ENCODE measurements at regions not wholly inside any gene's neighbourhood (a gene's known extent, or its start where the extent isn't known, plus 50 kb on each side); places are given as distances from the start of the nearest gene placed in this dataset.

DNA sequence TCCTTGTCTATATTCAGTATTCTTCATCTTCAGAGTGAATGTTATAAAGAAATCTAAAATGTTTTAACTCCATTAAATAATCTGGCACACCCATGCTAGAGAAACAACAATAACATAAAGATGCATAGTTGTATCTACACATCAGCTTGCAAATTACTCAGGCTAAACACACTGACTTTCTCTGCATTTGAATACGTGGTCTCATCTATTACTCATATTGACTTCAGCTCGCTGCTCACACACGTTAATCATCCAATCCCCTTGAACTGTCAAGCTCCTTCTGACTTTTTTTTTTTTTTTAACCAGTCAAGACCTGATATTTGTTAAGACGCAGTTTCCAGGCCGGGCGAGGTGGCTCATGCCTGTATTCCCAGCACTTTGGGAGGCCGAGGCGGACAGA lies 1137.3 kb upstream of the CADM2 start:
- Histone ChIP-seq H3K27ac (ENCODE audit: low read depth, low read length) (no peak overlapping the region), H3K9me3 (ENCODE audit: control insufficient read depth, insufficient read depth, low read depth, low read length) (no peaks in the 10 kb centered on the region), H3K4me3 (ENCODE audit: low read depth, low read length) (no peak overlapping the region), H3K36me3 (ENCODE audit: control insufficient read depth, insufficient read depth, low read length) (no peaks in the 10 kb centered on the region), H3K9ac (ENCODE audit: low read length) (no peak overlapping the region), H3K4me1 (ENCODE audit: control insufficient read depth, insufficient read depth, low read length) (no peaks in the 10 kb centered on the region; the same call in 1 of the 2 replicates), H3K27me3 (ENCODE audit: control insufficient read depth, insufficient read depth, low read length) (no peaks in the 10 kb centered on the region)

DNA sequence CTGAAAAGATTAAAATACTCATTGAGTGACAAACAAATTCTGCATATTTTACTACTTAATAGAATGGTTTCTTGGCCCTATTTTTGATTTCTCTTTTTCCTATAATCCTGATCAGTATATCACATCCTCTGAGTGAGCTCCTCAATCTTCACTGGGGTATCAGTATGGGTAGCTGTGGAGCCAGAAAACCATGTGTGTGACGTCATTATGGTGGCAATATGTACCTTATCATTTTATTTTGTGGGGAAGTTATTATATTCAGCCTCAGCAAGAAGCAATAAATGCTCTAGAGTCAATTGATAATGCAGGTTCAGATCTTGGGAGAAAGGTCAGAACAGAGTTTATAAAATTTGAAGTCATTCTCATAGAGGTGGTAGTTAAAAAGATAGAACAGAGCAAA lies 1135.7 kb upstream of the CADM2 start:
- Histone ChIP-seq H3K9me3 (ENCODE audit: control insufficient read depth, insufficient read depth, low read depth, low read length) (no peaks in the 10 kb centered on the region), H3K27ac (ENCODE audit: low read depth, low read length) (no peak overlapping the region), H3K9ac (ENCODE audit: low read length) (no peak overlapping the region), H3K4me1 (ENCODE audit: control insufficient read depth, insufficient read depth, low read length) (no peaks in the 10 kb centered on the region; the same call in 1 of the 2 replicates), H3K4me3 (ENCODE audit: low read depth, low read length) (no peak overlapping the region), H3K36me3 (ENCODE audit: control insufficient read depth, insufficient read depth, low read length) (no peaks in the 10 kb centered on the region), H3K27me3 (ENCODE audit: control insufficient read depth, insufficient read depth, low read length) (no peaks in the 10 kb centered on the region)

DNA sequence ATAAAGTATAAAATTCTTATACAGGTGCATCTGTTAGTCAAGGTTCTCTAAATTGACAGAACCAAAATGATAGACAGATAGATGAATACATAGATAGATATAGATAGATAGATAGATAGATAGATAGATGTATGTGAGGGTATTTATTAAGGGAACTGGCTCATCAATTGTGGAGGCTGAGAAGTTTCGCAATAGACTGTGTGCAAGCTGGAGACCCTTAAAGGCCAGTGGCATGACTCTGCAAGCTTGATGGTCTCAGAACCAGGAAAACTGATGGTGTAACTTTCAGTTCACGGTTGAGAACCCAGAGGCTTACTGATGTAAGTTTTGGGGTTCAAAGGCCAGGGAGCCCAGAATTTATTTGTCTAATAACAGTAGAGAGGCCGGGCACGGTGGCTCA lies 1123.7 kb upstream of the CADM2 start:
- Histone ChIP-seq H3K4me3 (ENCODE audit: low read depth, low read length) (no peak overlapping the region), H3K9ac (ENCODE audit: low read length) (no peak overlapping the region), H3K27me3 (ENCODE audit: control insufficient read depth, insufficient read depth, low read length) (no peaks in the 10 kb centered on the region), H3K36me3 (ENCODE audit: control insufficient read depth, insufficient read depth, low read length) (no peaks in the 10 kb centered on the region), H3K27ac (ENCODE audit: low read depth, low read length) (no peak overlapping the region), H3K9me3 (ENCODE audit: control insufficient read depth, insufficient read depth, low read depth, low read length) (peaks cover 8% of the 10 kb centered on the region; the same call in 1 of the 2 replicates), H3K4me1 (ENCODE audit: control insufficient read depth, insufficient read depth, low read length) (no peaks in the 10 kb centered on the region)

DNA sequence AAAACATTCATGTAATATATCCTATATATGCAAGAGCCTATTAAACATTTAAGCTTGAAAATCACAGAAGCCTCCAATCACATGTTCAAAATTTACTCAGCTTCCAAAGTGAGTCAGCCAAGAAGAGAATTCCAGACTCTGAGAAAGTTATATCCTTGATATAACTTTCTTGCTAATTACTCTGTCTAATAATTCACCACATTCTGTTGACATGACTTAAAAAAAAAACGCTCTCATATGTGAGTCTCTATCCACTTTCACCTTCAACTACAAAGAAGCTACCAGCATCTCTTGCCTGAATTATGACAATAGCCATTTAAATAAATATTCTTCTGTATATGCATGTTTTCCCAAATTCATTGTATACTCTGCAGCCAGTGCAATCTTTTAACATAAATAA lies 1116.3 kb upstream of the CADM2 start:
- no peak overlapping the region for H3K9ac ChIP-seq (ENCODE audit: low read length)
- no peaks in the 10 kb centered on the region for H3K4me1 ChIP-seq (ENCODE audit: control insufficient read depth, insufficient read depth, low read length)
- no peaks in the 10 kb centered on the region for H3K36me3 ChIP-seq (ENCODE audit: control insufficient read depth, insufficient read depth, low read length)
- no peak overlapping the region for H3K27ac ChIP-seq (ENCODE audit: low read depth, low read length)
- peaks cover 8% of the 10 kb centered on the region; the same call in 1 of the 2 replicates for H3K9me3 ChIP-seq (ENCODE audit: control insufficient read depth, insufficient read depth, low read depth, low read length)
- H3K4me3 ChIP-seq (ENCODE audit: low read depth, low read length): no peak overlapping the region
- no peaks in the 10 kb centered on the region for H3K27me3 ChIP-seq (ENCODE audit: control insufficient read depth, insufficient read depth, low read length)

DNA sequence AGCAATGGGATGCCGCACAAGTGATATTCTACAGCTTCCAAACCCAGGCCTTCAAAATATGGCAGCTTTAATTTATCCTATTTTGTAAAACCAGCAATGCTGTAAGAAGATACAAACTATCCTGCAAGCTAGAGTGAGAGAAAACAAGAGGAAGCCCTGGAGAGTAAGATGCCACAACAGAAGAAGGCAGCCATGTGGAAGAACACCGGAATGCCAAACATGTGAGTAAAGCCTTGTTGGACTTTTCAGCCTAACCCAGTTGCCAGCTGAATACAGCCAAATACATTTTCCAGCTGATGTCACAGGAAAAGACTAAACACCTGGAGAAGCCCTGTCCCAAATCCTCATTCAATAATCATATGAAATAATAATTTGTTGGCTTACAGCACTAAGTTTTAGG lies 1115.1 kb upstream of the CADM2 start:
- H3K27ac ChIP-seq (ENCODE audit: low read depth, low read length): no peak overlapping the region
- no peak overlapping the region for H3K4me3 ChIP-seq (ENCODE audit: low read depth, low read length)
- H3K9me3 ChIP-seq (ENCODE audit: control insufficient read depth, insufficient read depth, low read depth, low read length): 0 out of 2 replicates have a peak, but pooled peaks cover 2% of the 10 kb centered on the region
- H3K36me3 ChIP-seq (ENCODE audit: control insufficient read depth, insufficient read depth, low read length): no peaks in the 10 kb centered on the region
- no peak overlapping the region for H3K9ac ChIP-seq (ENCODE audit: low read length)
- H3K27me3 ChIP-seq (ENCODE audit: control insufficient read depth, insufficient read depth, low read length): no peaks in the 10 kb centered on the region
- no peaks in the 10 kb centered on the region for H3K4me1 ChIP-seq (ENCODE audit: control insufficient read depth, insufficient read depth, low read length)

DNA sequence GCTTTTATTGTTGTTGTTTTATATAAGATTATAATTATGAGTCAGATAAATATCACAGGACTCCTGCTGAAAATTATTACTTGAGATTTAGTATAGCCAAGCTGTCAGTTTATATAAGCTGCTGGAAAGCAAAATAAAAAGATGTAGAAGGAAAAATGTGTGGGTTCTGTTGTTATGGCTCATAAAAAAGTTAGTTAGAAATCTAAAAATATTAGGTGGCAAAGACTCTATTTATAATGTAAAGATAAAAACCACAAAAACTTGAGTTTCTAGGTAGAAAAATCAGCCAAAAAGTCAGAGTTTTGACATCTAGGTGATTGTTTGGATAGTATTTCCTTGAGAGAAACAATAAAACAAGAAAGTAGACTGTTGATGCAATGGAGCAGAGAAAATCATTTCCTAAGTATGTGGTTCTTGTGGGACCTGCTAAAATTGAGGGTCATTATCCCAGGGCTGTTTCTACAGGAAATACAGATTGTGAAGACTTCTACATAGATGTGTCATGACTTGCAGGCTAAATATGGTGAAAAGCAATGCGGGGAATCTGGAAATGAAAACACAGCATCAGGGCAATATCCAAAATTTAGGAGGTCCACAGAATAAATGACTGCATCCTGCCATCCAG lies 1109.6 kb upstream of the CADM2 start:
- Histone ChIP-seq H3K27me3 (ENCODE audit: control insufficient read depth, insufficient read depth, low read length) (no peaks in the 10 kb centered on the region), H3K36me3 (ENCODE audit: control insufficient read depth, insufficient read depth, low read length) (no peaks in the 10 kb centered on the region), H3K9ac (ENCODE audit: low read length) (no peak overlapping the region), H3K4me3 (ENCODE audit: low read depth, low read length) (no peak overlapping the region), H3K27ac (ENCODE audit: low read depth, low read length) (no peak overlapping the region), H3K4me1 (ENCODE audit: control insufficient read depth, insufficient read depth, low read length) (no peaks in the 10 kb centered on the region), H3K9me3 (ENCODE audit: control insufficient read depth, insufficient read depth, low read depth, low read length) (no peaks in the 10 kb centered on the region)

DNA sequence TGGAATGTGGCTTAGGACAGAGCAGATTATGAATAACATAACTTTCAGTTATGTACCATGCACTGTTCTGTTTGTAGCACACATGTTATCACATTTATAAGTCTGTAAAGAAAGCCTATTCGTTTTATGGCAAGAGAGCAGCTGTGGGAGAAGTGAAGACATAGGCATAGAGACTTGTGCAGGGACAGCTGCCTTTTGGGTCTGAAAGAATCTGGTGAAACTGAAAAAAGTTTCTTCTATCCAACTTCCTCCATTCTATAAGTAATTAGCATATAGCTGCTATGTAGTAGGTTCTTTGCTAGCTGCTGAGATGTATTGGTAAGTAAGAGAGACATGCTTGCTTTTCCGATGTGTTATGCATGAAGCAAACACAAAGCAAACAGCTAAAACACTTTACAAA lies 1095.4 kb upstream of the CADM2 start:
- Histone ChIP-seq H3K4me3 (ENCODE audit: low read depth, low read length) (no peak overlapping the region), H3K27me3 (ENCODE audit: control insufficient read depth, insufficient read depth, low read length) (no peaks in the 10 kb centered on the region), H3K4me1 (ENCODE audit: control insufficient read depth, insufficient read depth, low read length) (no peaks in the 10 kb centered on the region), H3K27ac (ENCODE audit: low read depth, low read length) (no peak overlapping the region), H3K9ac (ENCODE audit: low read length) (no peak overlapping the region), H3K9me3 (ENCODE audit: control insufficient read depth, insufficient read depth, low read depth, low read length) (no peaks in the 10 kb centered on the region), H3K36me3 (ENCODE audit: control insufficient read depth, insufficient read depth, low read length) (no peaks in the 10 kb centered on the region)

DNA sequence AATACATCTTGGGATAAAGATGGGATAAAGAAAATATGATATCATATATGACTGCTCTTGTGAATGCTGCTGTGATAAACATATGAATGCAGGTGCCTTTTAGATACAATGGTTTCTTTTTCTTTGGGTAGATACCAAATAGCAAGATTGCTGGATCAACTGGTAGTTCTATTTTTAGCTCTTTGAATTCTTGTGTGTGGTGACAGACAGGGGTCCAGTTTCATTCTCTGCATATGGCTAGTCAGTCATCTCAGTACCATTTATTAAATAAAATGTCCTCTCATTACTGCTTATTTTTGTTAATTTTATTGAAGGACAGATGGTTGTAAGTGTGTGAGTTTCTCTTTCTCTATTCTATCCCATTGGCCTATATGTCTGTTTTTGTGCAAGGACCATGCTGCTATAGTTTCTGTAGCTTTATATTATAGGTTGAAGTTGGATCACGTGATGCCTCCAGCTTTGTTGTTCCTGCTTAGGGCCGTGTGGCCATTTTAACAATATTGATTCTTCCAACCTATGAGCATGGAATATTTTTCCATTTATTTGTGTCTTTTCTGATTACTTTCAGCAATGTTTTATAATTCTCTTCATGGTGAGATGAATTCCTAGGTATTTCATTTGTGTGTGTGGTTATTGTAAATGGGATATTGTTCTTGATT lies 1089.8 kb upstream of the CADM2 start:
- Histone ChIP-seq H3K36me3 (ENCODE audit: control insufficient read depth, insufficient read depth, low read length) (no peaks in the 10 kb centered on the region), H3K9me3 (ENCODE audit: control insufficient read depth, insufficient read depth, low read depth, low read length) (no peaks in the 10 kb centered on the region), H3K4me1 (ENCODE audit: control insufficient read depth, insufficient read depth, low read length) (no peaks in the 10 kb centered on the region), H3K4me3 (ENCODE audit: low read depth, low read length) (no peak overlapping the region), H3K9ac (ENCODE audit: low read length) (no peak overlapping the region), H3K27me3 (ENCODE audit: control insufficient read depth, insufficient read depth, low read length) (no peaks in the 10 kb centered on the region), H3K27ac (ENCODE audit: low read depth, low read length) (no peak overlapping the region)

DNA sequence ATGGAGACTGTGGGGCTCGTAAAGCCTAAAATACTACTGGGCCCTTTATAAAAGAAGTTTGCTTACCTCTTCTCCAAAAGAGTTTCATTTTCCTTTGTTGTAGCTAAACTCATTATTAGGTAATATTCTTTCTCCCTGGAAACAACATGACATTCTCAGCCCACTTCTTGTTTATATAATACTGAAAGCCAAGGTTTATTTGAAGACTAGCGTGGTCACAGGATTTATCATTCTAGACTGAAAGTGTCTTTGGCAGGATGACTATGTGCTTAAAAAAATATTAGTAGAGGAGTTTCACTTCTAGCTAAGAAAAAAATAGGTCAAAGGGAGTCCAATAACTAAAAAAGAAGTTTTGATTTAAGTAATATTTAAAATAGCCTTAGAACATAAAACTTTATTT lies 1085.2 kb upstream of the CADM2 start:
- Histone ChIP-seq H3K4me3 (ENCODE audit: low read depth, low read length) (no peak overlapping the region), H3K36me3 (ENCODE audit: control insufficient read depth, insufficient read depth, low read length) (no peaks in the 10 kb centered on the region), H3K9ac (ENCODE audit: low read length) (no peak overlapping the region), H3K27me3 (ENCODE audit: control insufficient read depth, insufficient read depth, low read length) (no peaks in the 10 kb centered on the region), H3K27ac (ENCODE audit: low read depth, low read length) (no peak overlapping the region), H3K9me3 (ENCODE audit: control insufficient read depth, insufficient read depth, low read depth, low read length) (peaks cover 3% of the 10 kb centered on the region; the same call in 1 of the 2 replicates), H3K4me1 (ENCODE audit: control insufficient read depth, insufficient read depth, low read length) (no peaks in the 10 kb centered on the region)

DNA sequence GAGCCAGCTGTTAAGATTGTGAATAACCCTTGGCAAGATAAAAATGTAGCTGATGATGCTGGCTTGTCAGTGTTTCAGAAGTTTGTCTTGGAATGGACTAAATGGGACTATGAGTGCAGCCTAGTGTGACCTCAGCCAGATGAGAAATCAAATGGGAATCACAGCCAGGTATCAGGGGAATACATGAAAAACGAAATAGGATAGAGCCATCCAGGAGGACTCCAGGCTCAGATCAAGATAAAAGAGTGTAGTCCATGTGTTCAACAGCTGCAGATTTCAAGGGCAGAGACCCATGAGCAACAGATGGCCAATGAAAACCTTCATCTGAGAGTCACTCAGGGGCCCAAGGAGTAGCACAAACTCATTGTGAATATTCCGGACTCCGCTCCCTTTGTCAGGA lies 1080.9 kb upstream of the CADM2 start:
- Histone ChIP-seq H3K36me3 (ENCODE audit: control insufficient read depth, insufficient read depth, low read length) (no peaks in the 10 kb centered on the region), H3K9me3 (ENCODE audit: control insufficient read depth, insufficient read depth, low read depth, low read length) (peaks cover 3% of the 10 kb centered on the region; the same call in 1 of the 2 replicates), H3K4me1 (ENCODE audit: control insufficient read depth, insufficient read depth, low read length) (no peaks in the 10 kb centered on the region), H3K9ac (ENCODE audit: low read length) (no peak overlapping the region), H3K27me3 (ENCODE audit: control insufficient read depth, insufficient read depth, low read length) (no peaks in the 10 kb centered on the region), H3K27ac (ENCODE audit: low read depth, low read length) (no peak overlapping the region), H3K4me3 (ENCODE audit: low read depth, low read length) (no peak overlapping the region)

DNA sequence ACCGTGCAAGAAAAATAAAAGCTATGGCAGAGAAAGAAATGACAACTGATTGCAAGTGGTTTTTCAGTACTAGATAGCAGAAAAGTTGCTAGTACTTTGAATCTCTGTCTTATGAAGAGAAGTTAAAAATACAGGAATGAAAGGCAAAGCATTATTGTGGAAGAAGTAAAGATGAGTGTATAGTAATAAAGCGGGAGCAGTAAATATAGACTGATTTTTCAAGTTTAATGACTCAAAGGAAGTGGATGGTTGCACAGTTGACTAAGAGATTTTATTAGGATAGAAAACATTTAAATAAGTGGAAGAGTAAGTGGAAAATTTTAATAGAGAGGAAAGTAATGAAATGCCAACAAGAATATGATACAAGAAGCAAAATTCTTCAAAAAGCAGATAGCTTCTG lies 1076.1 kb upstream of the CADM2 start:
- H3K4me1 ChIP-seq (ENCODE audit: control insufficient read depth, insufficient read depth, low read length): no peaks in the 10 kb centered on the region
- no peaks in the 10 kb centered on the region for H3K27me3 ChIP-seq (ENCODE audit: control insufficient read depth, insufficient read depth, low read length)
- no peak overlapping the region for H3K9ac ChIP-seq (ENCODE audit: low read length)
- H3K27ac ChIP-seq (ENCODE audit: low read depth, low read length): no peak overlapping the region
- no peaks in the 10 kb centered on the region for H3K36me3 ChIP-seq (ENCODE audit: control insufficient read depth, insufficient read depth, low read length)
- H3K4me3 ChIP-seq (ENCODE audit: low read depth, low read length): no peak overlapping the region
- H3K9me3 ChIP-seq (ENCODE audit: control insufficient read depth, insufficient read depth, low read depth, low read length): no peaks in the 10 kb centered on the region

Data from HUES6 (cell line).